ENCODE measurements at regions not wholly inside any gene's neighbourhood (a gene's known extent, or its start where the extent isn't known, plus 50 kb on each side); places are given as distances from the start of the nearest gene placed in this dataset.

DNA sequence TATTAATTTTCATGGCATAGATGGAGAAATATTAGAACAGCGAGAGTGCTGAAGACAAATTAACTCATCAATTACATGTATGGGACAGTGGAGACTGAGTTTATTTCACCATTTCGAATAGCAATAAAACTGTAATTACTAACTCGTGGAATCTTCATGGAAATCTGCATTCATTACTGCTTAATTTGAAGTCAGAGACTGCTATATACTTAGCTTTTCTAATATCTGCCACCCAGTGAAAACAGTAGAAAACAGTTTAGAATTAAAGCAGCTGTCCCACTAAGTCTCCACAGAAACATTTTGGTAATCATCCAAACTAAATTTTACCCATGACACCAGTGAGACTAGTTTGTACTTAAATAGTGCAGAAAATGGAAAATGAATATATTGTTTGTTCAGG is 56.8 kb downstream of the IZUMO3 start:
- Histone ChIP-seq H3K27ac (replicated peaks in 1 of 4) (no peak overlapping the region), H3K4me1 (peaks cover 0 to 25% (median 6%) of the 10 kb centered on the region in 4 donors), H3K36me3 (no peaks in the 10 kb centered on the region), H3K4me3 (no peak overlapping the region), H3K9me3 (no peaks in the 10 kb centered on the region), H3K27me3 (no peaks in the 10 kb centered on the region)
- 49% methylated on average over 3 of the region's 3 CpGs for WGBS
- no peak for DNase-seq (ENCODE audit: extremely low spot score)
- intact Hi-C loops (cut with DNase I), result no loop called here
- TF ChIP-seq POLR2A (IDR thresholded peaks at IDR 0.05; ENCODE audit: low read depth), result no peak
- no peak for TF ChIP-seq EP300 (IDR thresholded peaks at IDR 0.05)
- TF ChIP-seq POLR2AphosphoS5 (IDR thresholded peaks at IDR 0.05), result no peak
- TF ChIP-seq, protein P1, sequence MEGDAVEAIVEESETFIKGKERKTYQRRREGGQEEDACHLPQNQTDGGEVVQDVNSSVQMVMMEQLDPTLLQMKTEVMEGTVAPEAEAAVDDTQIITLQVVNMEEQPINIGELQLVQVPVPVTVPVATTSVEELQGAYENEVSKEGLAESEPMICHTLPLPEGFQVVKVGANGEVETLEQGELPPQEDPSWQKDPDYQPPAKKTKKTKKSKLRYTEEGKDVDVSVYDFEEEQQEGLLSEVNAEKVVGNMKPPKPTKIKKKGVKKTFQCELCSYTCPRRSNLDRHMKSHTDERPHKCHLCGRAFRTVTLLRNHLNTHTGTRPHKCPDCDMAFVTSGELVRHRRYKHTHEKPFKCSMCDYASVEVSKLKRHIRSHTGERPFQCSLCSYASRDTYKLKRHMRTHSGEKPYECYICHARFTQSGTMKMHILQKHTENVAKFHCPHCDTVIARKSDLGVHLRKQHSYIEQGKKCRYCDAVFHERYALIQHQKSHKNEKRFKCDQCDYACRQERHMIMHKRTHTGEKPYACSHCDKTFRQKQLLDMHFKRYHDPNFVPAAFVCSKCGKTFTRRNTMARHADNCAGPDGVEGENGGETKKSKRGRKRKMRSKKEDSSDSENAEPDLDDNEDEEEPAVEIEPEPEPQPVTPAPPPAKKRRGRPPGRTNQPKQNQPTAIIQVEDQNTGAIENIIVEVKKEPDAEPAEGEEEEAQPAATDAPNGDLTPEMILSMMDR (IDR thresholded peaks at IDR 0.05), result no peak

DNA sequence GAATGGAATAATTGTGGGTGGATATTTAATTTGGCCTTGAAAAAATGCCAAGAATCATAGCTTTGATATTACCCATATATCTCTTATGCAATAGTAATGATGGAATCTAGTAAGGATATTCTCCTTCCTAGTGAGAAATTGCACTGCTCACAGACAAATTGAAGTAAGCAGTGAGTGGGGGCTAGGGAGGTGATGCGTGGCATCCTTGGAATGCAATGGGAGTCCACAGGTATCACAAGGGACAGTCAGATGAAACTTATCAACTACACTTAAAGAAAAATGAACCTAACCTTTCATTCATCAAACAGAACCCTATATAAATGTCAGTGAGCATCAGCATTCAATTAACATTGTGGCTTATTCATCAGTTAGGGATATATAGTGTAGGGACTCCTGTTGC is 57.8 kb downstream of the IZUMO3 start:
- peaks cover 0 to 25% (median 6%) of the 10 kb centered on the region in 4 donors for H3K4me1 ChIP-seq
- H3K4me3 ChIP-seq, result no peak overlapping the region
- intact Hi-C loops (cut with DNase I), result no loop called here
- no peak for TF ChIP-seq POLR2AphosphoS5 (IDR thresholded peaks at IDR 0.05)
- TF ChIP-seq, protein P1 (IDR thresholded peaks at IDR 0.05), result no peak
- no peak for TF ChIP-seq EP300 (IDR thresholded peaks at IDR 0.05)
- no peak for TF ChIP-seq POLR2A (IDR thresholded peaks at IDR 0.05; ENCODE audit: low read depth)
- no peaks in the 10 kb centered on the region for H3K9me3 ChIP-seq
- H3K27me3 ChIP-seq, result no peaks in the 10 kb centered on the region
- no peak for DNase-seq (ENCODE audit: extremely low spot score)
- WGBS, result 94% methylated on average over 1 of the region's 1 CpG
- no peaks in the 10 kb centered on the region for H3K36me3 ChIP-seq
- no peak overlapping the region for H3K27ac ChIP-seq (replicated peaks in 1 of 4)

DNA sequence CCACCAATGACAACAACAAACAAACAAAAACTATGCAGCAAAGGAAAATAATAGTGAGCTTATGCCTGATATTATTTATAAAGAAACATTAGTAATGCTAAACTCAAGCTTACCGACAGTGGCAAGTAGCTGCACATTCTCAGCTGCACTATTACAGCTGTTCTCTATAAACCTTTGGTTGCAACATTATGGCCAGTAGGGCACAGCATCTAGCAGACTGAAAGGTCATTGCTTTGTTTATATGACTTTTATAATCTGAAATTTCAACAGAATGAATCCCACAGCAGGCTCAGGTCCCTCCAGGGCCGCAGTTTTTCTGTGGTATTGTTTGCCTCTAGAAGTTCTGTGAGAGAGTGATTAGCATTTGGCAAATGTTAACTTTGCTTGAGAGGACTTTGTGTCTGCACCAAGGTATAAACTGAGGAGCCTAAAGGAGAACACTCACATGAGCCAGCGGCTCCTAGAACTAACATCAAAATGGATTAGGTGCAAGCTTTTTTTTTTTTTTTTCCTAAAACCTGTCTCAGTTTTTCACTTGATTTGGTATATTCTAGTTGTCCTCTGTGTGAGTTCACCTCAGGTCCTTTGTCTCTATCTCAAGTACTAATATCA is 58.3 kb downstream of the IZUMO3 start:
- intact Hi-C loops (cut with DNase I), result no loop called here

DNA sequence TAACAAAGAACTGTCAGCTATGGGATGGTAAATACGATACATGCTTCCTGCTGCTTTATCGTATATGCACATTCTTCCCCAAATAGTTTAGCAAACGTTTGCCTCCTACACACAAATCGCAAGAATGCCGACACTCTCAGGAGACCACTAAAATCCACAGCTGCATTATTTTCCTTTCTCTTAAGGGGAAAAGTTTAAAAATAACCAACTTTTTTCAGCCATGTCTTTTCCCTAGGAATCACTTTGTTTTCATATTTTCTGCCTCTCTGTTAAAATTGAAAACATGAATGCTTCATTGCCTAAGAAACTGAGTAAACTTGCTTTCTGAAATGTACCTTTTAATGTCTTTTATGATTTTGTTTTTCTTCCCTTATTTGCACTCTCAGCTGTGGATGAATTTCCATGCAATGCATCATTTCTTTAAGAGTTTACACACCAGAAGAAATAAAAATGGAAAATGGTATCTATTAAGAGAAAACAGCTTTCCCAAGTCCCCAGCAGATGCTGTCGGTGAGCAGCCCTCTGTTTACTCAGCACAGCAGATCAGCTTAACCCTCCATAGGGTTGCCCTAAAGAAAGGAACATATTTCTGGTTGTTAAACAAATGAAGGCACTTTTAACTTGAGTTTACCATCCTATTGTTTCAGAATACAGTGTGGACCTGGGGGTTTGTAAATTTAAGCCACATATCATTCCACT is 66.2 kb downstream of the IZUMO3 start:
- intact Hi-C loops (cut with DNase I), result no loop called here
- Histone ChIP-seq H3K4me3 (no peak overlapping the region), H3K9me3 (no peaks in the 10 kb centered on the region), H3K27me3 (no peaks in the 10 kb centered on the region), H3K27ac (replicated peaks in 1 of 4) (no peak overlapping the region), H3K4me1 (no peaks in the 10 kb centered on the region), H3K36me3 (no peaks in the 10 kb centered on the region)
- DNase-seq (ENCODE audit: extremely low spot score), result no peak
- TF ChIP-seq, protein P1 (IDR thresholded peaks at IDR 0.05), result no peak
- no peak for TF ChIP-seq EP300 (IDR thresholded peaks at IDR 0.05)
- no peak for TF ChIP-seq POLR2A (IDR thresholded peaks at IDR 0.05; ENCODE audit: low read depth)
- TF ChIP-seq POLR2AphosphoS5 (IDR thresholded peaks at IDR 0.05), result no peak
- WGBS, result 30% methylated on average over 6 of the region's 6 CpGs

More for the DNA sequence above, 58.3 kb downstream of the IZUMO3 start:
- no peak for DNase-seq (ENCODE audit: extremely low spot score)
- Histone ChIP-seq H3K4me1 (peaks cover 0 to 25% (median 6%) of the 10 kb centered on the region in 4 donors), H3K27ac (replicated peaks in 1 of 4) (no peak overlapping the region), H3K9me3 (no peaks in the 10 kb centered on the region), H3K27me3 (no peaks in the 10 kb centered on the region), H3K4me3 (no peak overlapping the region), H3K36me3 (no peaks in the 10 kb centered on the region)
- TF ChIP-seq, protein P1 (IDR thresholded peaks at IDR 0.05), result peak in 1 of 3 experiments; percentile 9
- TF ChIP-seq POLR2A (IDR thresholded peaks at IDR 0.05; ENCODE audit: low read depth), result no peak
- WGBS, result 42% methylated on average over 3 of the region's 3 CpGs
